Hindlimb muscle (tissue), 1 donor: ENCODE measurements at regions not wholly inside any gene's neighbourhood (a gene's known extent, or its start where the extent isn't known, plus 50 kb on each side); places are given as distances from the start of the nearest gene placed in this dataset.
"Not testable (repeated sequence)": the region's sequence is repeated elsewhere in the genome, so short reads cannot be mapped to it uniquely, and the experiment has no call there.

Source experiments
- DNase-seq: peaks from one replicate; pipeline ENCODE4 v3.0.0-alpha.2; 2013

GRCh38 chr14:44873536-44873935 is 88.2 kb downstream of the KLHL28 start:
- no peak for DNase-seq

- no peak for DNase-seq
Measured at GRCh38 chr14:44866770-44867169, 95.0 kb downstream of the KLHL28 start.

GRCh38 chr14:44866322-44866721 is 95.4 kb downstream of the KLHL28 start:
- no peak for DNase-seq

DNA sequence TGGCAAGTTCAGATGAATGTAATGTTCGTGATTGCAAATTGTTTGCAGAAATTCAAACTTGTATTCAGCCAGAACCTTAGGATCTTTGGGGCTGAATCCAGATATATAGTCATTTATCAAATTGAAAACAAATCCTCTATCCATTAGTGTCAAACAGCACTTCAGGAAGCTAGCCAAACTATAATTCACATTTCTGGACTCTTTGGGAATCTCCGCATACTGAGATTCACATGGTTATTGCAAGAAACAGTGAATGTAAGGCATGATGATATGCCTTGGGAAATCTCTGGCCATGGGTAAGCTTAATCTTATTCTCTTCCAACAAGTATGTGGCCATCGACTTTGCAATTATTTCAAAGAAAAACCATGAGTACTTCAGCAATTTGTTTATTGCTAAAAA is 98.5 kb downstream of the KLHL28 start:
- DNase-seq, result no peak

DNA sequence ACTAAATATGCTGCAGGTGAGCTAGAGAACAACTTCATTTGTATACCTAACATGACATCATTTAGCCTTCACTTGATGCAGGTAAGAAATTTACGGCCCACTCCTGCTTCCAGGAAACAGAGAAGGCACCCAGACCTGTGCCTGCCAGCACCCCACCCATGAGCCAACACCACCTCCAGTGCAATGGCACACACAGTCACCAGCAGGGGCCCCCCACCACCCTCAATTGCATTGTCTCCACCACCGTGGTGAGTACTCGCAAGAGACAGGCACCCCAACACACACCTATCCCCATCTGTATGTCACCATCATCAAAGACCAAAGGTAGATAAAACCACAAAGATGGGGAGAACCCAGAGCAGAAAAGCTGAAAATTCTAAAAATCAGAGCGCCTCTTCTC is 107.6 kb downstream of the KLHL28 start:
- DNase-seq, result no peak

GRCh38 chr14:44847526-44848309 is 114.0 kb downstream of the KLHL28 start:
- DNase-seq, result no peak

GRCh38 chr14:44846232-44846824 is 115.4 kb downstream of the KLHL28 start:
- peak; percentile 39 for DNase-seq

DNA sequence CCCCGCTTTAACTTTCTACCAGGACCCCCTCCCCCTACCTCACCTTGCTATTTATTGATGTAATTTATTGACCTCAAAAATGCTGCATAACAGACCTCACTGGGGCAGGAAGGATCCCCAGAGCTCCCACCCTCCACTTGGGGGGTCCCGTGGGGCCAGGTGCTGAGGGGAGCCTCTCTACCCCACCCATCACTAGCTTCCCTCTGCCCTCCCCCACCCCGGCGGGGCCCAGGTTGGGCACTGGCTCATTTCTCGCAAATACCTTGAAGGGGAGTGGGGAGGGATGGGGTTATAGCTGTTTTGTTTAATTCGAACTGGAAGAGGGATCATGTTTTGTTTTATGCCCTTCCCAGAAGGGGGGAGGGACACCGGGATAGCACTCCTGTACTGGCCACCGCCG is 125.8 kb downstream of the KLHL28 start:
- DNase-seq, result not testable (repeated sequence)

DNA sequence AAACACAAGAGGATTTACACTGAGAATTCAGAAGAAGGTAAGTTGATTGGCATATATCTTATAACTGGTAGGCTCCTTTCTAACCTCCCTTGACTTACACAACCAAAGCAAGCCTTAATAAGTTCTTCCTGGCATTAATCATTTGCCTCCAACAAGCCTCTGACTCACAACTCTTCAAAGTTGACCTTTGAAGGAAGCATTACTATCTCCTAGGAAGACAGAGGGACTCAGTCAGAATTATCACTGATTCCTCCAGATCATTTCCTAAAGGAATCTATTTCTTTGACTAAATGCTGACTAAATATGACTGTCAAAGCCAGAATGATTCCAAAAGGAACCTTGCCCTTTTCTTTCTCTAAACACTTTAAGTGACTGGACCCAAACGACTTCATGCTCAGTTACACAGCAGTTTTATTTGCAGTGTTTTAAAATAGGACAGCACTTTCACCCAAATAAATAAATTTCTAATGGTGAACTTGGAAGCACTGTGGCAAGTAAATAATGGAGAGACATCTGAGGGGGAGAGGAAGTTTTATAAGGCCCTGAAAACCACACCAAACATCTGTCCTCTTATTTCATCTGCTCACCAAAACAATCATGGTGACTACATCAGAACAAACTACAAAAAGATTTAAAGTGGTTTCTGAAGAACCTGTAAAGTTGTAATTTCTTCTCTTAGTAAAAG is 128.2 kb downstream of the KLHL28 start:
- no peak for DNase-seq

DNA sequence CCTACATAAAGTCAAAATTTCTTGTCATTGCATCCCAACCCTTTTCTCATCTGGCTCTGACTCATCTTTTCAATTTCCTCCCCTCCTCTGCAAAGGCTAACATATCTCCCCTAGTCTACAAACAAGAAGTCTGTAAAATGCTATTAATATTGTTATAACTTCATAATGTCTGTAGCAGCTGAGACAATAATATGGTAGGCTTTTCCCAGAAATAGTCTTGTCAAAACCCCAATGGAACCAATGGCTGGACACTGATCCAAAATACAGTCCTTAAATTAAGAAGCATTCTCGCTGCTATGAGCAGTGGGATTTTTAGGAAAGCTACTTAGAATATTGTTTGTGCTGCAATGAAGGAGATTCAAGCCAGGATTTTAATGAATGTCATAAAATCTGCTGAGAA is 131.4 kb downstream of the KLHL28 start:
- DNase-seq, result peak; percentile 44

- DNase-seq, result no peak
Measured at GRCh38 chr14:44829021-44829420, 132.7 kb downstream of the KLHL28 start.

DNA sequence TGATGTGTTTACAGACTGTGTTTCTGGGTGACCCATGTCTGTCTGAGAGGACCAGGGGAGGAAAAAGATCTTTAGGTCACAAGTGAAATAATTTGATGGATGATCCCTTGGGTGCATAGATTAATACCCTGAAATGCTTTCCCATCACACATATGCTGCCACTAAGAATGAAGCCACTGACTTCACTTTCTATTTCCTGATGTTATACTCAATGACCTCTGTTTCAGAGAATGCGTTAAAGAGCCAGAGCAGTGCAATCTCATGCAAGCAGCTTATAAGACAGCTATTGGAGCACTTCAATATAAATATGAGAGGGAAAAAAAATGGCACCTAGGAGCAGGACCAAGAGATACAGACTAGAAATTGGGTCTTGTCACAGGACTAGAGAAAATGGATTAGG is 133.7 kb downstream of the KLHL28 start:
- no peak for DNase-seq

DNA sequence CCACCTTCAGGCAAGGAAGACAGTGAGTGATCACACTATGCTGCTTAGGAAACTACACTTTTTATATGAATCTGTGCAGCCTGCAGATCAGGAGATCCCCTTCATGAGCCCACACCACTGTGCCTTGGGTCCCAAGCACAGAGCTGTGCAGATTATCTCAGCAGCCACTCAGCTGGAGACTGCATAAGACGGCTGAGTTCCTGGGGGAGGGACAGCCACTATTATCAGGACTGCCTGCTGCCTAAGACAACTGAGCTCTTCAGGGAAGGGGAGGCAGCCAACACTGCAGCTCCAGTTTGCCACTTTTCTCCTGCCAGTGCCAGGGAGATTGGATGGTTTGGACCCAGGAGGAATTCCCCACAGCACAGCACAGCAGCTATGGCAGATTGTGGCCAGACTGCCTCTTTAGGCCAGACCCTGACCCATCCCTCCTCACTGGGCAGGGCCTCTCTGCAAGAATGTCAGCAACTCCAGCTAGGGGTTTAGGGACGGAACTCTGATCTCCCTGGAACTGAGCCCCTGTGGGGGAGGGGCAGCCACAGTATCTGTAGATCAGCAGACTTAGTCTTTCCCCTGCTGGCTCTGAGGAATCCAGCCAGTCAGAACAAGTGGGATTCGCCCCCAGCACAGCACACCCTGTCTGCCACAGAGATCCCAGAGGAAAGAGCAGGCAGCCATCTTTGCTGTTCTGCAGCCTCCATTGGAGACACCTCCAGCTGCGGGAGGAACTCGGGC is 141.3 kb downstream of the KLHL28 start:
- DNase-seq, result no peak

GRCh38 chr14:44814196-44814595 is 147.6 kb downstream of the KLHL28 start:
- no peak for DNase-seq

GRCh38 chr14:44812672-44813071 is 149.1 kb downstream of the KLHL28 start:
- DNase-seq, result no peak

- peak; percentile 14 for DNase-seq
Measured at GRCh38 chr14:44804391-44804790, 157.4 kb downstream of the KLHL28 start.

GRCh38 chr14:44803239-44803905 is 158.4 kb downstream of the KLHL28 start:
- peak; percentile 47 for DNase-seq

- no peak for DNase-seq
Measured at GRCh38 chr14:44798386-44799242, 163.1 kb downstream of the KLHL28 start.

- no peak for DNase-seq
Measured at GRCh38 chr14:44795725-44796124, 166.0 kb downstream of the KLHL28 start.

DNA sequence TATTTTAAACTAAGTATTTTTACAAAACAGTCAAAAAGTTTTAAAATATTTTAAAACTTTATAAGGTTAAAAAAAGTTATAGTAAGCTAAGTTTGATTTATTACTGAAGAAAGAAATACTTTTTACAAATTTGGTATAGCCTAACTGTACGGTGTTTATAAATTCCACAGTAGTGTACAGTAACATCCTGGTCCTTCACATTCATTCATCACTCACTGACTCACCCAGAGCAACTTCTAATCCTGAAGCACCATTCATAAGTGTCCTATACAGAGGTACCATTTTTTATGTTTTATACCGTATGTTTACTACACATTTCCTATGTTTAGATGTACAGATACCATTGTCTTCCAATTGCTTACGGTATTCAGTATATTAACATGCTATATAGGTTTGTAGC is 170.0 kb downstream of the KLHL28 start:
- no peak for DNase-seq

DNA sequence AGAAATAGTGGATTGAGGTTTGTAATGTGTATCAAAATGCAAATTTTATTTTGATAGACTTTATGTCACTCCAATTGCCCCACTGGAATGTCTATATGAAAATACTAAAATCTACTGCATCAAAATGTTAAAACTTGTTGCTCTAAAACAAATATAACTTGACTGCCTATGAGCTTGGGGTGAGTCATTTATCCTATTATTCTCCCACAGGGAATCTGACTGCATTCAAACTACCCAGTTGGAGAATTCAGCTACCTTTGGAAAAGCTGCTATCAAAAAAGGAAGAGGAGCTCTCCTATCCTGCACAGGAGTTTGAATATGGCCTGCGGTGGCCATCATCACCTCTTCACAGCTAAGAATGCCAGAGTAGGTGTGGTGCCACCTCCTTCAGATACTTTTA is 173.1 kb downstream of the KLHL28 start:
- no peak for DNase-seq

- DNase-seq, result no peak
Measured at GRCh38 chr14:44785096-44785495, 176.7 kb downstream of the KLHL28 start.
